ENCODE measurements at regions not wholly inside any gene's neighbourhood (a gene's known extent, or its start where the extent isn't known, plus 50 kb on each side); places are given as distances from the start of the nearest gene placed in this dataset.
"Not testable (repeated sequence)": the region's sequence is repeated elsewhere in the genome, so short reads cannot be mapped to it uniquely, and the experiment has no call there.

GRCh38 chr9:18037981-18038380 is 436.0 kb upstream of the ADAMTSL1 start:
- peak; percentile 77 to 92 for DNase-seq

- no peak for DNase-seq
Observed at GRCh38 chr9:18040327-18040726, 433.6 kb upstream of the ADAMTSL1 start.

- DNase-seq = no peak
Observed at GRCh38 chr9:18043978-18044377, 430.0 kb upstream of the ADAMTSL1 start.

GRCh38 chr9:18045326-18045725 is 428.6 kb upstream of the ADAMTSL1 start:
- no peak for DNase-seq

- DNase-seq = no peak
Observed at GRCh38 chr9:18046068-18046467, 427.9 kb upstream of the ADAMTSL1 start.

- no peak for DNase-seq
Observed at GRCh38 chr9:18051638-18052037, 422.3 kb upstream of the ADAMTSL1 start.

GRCh38 chr9:18052060-18052459 is 421.9 kb upstream of the ADAMTSL1 start:
- no peak for DNase-seq

GRCh38 chr9:18056269-18056992 is 417.5 kb upstream of the ADAMTSL1 start:
- no peak for DNase-seq

GRCh38 chr9:18056993-18057369 is 417.0 kb upstream of the ADAMTSL1 start:
- no peak for DNase-seq

- DNase-seq = no peak
Observed at GRCh38 chr9:18058564-18059442, 415.1 kb upstream of the ADAMTSL1 start.

- DNase-seq = no peak
Observed at GRCh38 chr9:18059447-18059846, 414.5 kb upstream of the ADAMTSL1 start.

GRCh38 chr9:18060269-18060934 is 413.6 kb upstream of the ADAMTSL1 start:
- DNase-seq = no peak

- no peak for DNase-seq
Observed at GRCh38 chr9:18061332-18061731, 412.6 kb upstream of the ADAMTSL1 start.

GRCh38 chr9:18061856-18062255 is 412.1 kb upstream of the ADAMTSL1 start:
- no peak for DNase-seq

GRCh38 chr9:18063856-18064390 is 410.0 kb upstream of the ADAMTSL1 start:
- DNase-seq = no peak

- DNase-seq = not testable (repeated sequence)
Observed at GRCh38 chr9:18066608-18067007, 407.3 kb upstream of the ADAMTSL1 start.

- no peak for DNase-seq
Observed at GRCh38 chr9:18067548-18068120, 406.3 kb upstream of the ADAMTSL1 start.

- DNase-seq = no peak
Observed at GRCh38 chr9:18068900-18069299, 405.1 kb upstream of the ADAMTSL1 start.

- no peak for DNase-seq
Observed at GRCh38 chr9:18071651-18072060, 402.3 kb upstream of the ADAMTSL1 start.

- no peak for DNase-seq
Observed at GRCh38 chr9:18073002-18073401, 401.0 kb upstream of the ADAMTSL1 start.

- DNase-seq = no peak
Observed at GRCh38 chr9:18074041-18074440, 399.9 kb upstream of the ADAMTSL1 start.

- no peak for DNase-seq
Observed at GRCh38 chr9:18075253-18075952, 398.6 kb upstream of the ADAMTSL1 start.
